NT2/D1 (cell line): ENCODE measurements at regions not wholly inside any gene's neighbourhood (a gene's known extent, or its start where the extent isn't known, plus 50 kb on each side); places are given as distances from the start of the nearest gene placed in this dataset.

Experiments
- YY1 ChIP-seq: IDR thresholded peaks from 2 replicates; pipeline ENCODE4 v1.6.1; 2011; ENCODE audit not compliant: insufficient read length, insufficient read depth
- ZNF274 ChIP-seq: IDR thresholded peaks from 2 replicates; pipeline ENCODE4 v1.6.1; 2011; ENCODE audit warnings: mild to moderate bottlenecking, low read depth, low read length

GRCh38 chr1:82279241-82279640 lies 478.5 kb downstream of the ADGRL2 start:
- TF ChIP-seq YY1 (no peak), ZNF274 (no peak)
